ENCODE measurements at regions not wholly inside any gene's neighbourhood (a gene's known extent, or its start where the extent isn't known, plus 50 kb on each side); places are given as distances from the start of the nearest gene placed in this dataset.

DNA sequence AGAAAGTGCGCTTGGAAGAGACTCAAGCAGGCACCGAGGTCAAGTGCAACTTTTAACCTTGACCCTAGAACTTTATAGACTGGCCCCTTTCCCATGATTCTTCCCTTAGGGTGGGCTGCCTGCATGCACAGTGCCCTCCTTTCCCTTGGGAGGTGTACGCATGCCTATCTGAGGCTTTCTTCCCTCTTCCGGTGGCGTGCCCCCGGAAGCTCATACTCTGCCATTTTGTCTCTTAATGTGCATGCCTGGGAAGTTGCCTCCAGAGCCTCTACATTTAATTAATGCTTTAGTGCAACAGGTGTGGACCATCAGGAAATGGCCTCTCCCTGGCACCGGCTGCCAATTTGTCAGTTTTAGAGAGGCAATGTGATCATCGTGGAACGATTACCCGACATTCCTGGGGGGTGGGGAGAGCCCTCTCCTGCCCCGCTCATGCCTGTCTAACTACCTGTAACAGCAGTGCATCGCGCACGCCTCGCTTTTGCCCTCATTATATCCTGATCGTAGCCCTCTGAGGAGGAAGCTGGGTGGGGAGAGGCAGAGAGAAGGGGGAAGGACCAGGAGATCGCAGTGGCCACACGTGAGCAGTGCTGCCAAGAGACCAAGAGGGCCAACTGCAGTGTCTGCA lies 194.8 kb downstream of the TFCP2L1 start:
- H3K9me3 Mint-ChIP-seq = no peaks in the 10 kb centered on the region
- no peak overlapping the region for H3K4me3 Mint-ChIP-seq
- intact Hi-C loops (cut with micrococcal nuclease) = no loop called here
- no peak for DNase-seq
- H3K27me3 Mint-ChIP-seq = no peaks in the 10 kb centered on the region
- no peaks in the 10 kb centered on the region for H3K36me3 Mint-ChIP-seq (ENCODE audit: low read depth)
- no peak overlapping the region for H3K27ac Mint-ChIP-seq
- no peaks in the 10 kb centered on the region for H3K4me1 Mint-ChIP-seq

DNA sequence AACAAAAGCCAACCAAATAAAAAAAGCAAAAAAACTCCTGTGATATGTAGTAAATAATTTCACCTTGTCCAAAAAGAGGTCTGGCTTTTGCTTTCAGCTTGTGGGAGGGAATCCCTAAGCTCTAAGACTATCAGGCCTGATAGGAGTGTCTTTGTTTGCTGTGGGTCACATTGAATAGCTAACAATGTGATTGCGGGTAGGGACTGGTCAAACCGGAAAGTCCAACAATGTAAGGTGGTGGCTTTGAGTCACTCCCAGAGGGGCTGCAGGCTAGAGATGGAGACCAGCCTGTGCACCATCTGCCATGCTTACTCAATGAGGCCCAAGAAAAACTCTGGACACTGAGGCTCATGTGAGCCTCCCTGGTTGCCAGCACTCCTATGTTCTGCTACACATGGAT lies 192.9 kb downstream of the TFCP2L1 start:
- Mint-ChIP-seq H3K4me1 (no peaks in the 10 kb centered on the region), H3K4me3 (no peak overlapping the region), H3K9me3 (no peaks in the 10 kb centered on the region), H3K27me3 (no peaks in the 10 kb centered on the region), H3K36me3 (ENCODE audit: low read depth) (no peaks in the 10 kb centered on the region), H3K27ac (no peak overlapping the region)
- DNase-seq = no peak
- intact Hi-C loops (cut with micrococcal nuclease) = no loop called here

DNA sequence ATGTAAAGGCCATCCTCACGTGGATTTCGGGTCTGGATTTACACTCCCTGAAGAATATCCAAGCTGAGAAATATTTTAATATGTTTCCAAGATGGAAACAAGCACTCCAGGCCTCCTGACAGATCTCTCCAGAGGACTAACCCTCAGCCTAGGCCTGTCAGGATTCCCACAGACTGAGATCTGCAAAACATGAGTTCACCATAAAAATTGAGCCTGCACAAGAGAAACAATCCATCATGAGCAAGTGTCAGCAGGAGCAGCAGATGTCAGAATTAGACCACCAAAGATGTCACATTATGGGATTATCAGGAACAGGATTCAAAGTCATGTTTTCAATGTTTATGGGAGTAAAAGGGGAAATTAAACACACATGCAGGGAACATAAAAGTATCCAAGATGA lies 191.3 kb downstream of the TFCP2L1 start:
- Mint-ChIP-seq H3K36me3 (ENCODE audit: low read depth) (no peaks in the 10 kb centered on the region), H3K4me1 (no peaks in the 10 kb centered on the region), H3K27me3 (no peaks in the 10 kb centered on the region), H3K4me3 (no peak overlapping the region), H3K27ac (no peak overlapping the region), H3K9me3 (no peaks in the 10 kb centered on the region)
- intact Hi-C loops (cut with micrococcal nuclease) = no loop called here
- no peak for DNase-seq

- no peaks in the 10 kb centered on the region for H3K9me3 Mint-ChIP-seq
- no peak overlapping the region for H3K27ac Mint-ChIP-seq
- no peaks in the 10 kb centered on the region for H3K4me1 Mint-ChIP-seq
- intact Hi-C loops (cut with micrococcal nuclease) = no loop called here
- no peak overlapping the region for H3K4me3 Mint-ChIP-seq
- no peaks in the 10 kb centered on the region for H3K36me3 Mint-ChIP-seq (ENCODE audit: low read depth)
- no peak for DNase-seq
- H3K27me3 Mint-ChIP-seq = no peaks in the 10 kb centered on the region
Measured at GRCh38 chr2:121094101-121094500, 190.9 kb downstream of the TFCP2L1 start.

- H3K4me1 Mint-ChIP-seq = no peaks in the 10 kb centered on the region
- intact Hi-C loops (cut with micrococcal nuclease) = no loop called here
- no peaks in the 10 kb centered on the region for H3K27me3 Mint-ChIP-seq
- H3K9me3 Mint-ChIP-seq = no peaks in the 10 kb centered on the region
- H3K27ac Mint-ChIP-seq = no peak overlapping the region
- H3K4me3 Mint-ChIP-seq = no peak overlapping the region
- DNase-seq = no peak
- no peaks in the 10 kb centered on the region for H3K36me3 Mint-ChIP-seq (ENCODE audit: low read depth)
Measured at GRCh38 chr2:121094845-121095244, 190.2 kb downstream of the TFCP2L1 start.

- DNase-seq = no peak
- no peak overlapping the region for H3K4me3 Mint-ChIP-seq
- no peaks in the 10 kb centered on the region for H3K4me1 Mint-ChIP-seq
- no peaks in the 10 kb centered on the region for H3K36me3 Mint-ChIP-seq (ENCODE audit: low read depth)
- H3K27me3 Mint-ChIP-seq = no peaks in the 10 kb centered on the region
- intact Hi-C loops (cut with micrococcal nuclease) = no loop called here
- H3K9me3 Mint-ChIP-seq = no peaks in the 10 kb centered on the region
- no peak overlapping the region for H3K27ac Mint-ChIP-seq
Measured at GRCh38 chr2:121095257-121096080, 189.5 kb downstream of the TFCP2L1 start.

GRCh38 chr2:121096611-121097010 lies 188.4 kb downstream of the TFCP2L1 start:
- H3K27me3 Mint-ChIP-seq = no peaks in the 10 kb centered on the region
- no peak overlapping the region for H3K4me3 Mint-ChIP-seq
- DNase-seq = no peak
- H3K9me3 Mint-ChIP-seq = no peaks in the 10 kb centered on the region
- no peak overlapping the region for H3K27ac Mint-ChIP-seq
- intact Hi-C loops (cut with micrococcal nuclease) = no loop called here
- H3K4me1 Mint-ChIP-seq = no peaks in the 10 kb centered on the region
- H3K36me3 Mint-ChIP-seq (ENCODE audit: low read depth) = no peaks in the 10 kb centered on the region

DNA sequence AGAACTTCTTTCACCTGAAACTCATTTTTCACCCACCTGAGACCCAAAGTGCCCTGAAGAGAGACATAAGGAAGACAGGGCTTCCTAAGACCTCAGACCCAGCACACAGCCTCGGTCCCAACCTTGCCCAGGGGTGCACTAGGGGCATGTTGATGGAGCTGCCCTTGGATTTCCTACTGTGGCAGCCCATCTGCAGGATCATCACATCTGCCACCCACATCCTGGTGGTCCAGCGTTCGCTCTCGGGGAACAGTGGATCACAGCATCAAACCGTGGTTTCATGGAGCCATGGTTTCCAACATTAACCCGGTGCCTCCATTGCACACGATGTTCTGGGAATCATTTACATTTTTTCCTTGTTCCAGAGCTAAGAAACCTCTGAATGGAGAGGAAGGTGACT lies 186.4 kb downstream of the TFCP2L1 start:
- Mint-ChIP-seq H3K4me1 (no peaks in the 10 kb centered on the region), H3K36me3 (ENCODE audit: low read depth) (no peaks in the 10 kb centered on the region), H3K9me3 (no peaks in the 10 kb centered on the region), H3K4me3 (no peak overlapping the region), H3K27me3 (no peaks in the 10 kb centered on the region), H3K27ac (no peak overlapping the region)
- intact Hi-C loops (cut with micrococcal nuclease) = no loop called here
- no peak for DNase-seq

- H3K36me3 Mint-ChIP-seq (ENCODE audit: low read depth) = no peaks in the 10 kb centered on the region
- no peak overlapping the region for H3K27ac Mint-ChIP-seq
- H3K4me1 Mint-ChIP-seq = no peaks in the 10 kb centered on the region
- intact Hi-C loops (cut with micrococcal nuclease) = no loop called here
- no peak for DNase-seq
- no peaks in the 10 kb centered on the region for H3K9me3 Mint-ChIP-seq
- H3K27me3 Mint-ChIP-seq = no peaks in the 10 kb centered on the region
- H3K4me3 Mint-ChIP-seq = no peak overlapping the region
Measured at GRCh38 chr2:121099329-121100290, 185.4 kb downstream of the TFCP2L1 start.

DNA sequence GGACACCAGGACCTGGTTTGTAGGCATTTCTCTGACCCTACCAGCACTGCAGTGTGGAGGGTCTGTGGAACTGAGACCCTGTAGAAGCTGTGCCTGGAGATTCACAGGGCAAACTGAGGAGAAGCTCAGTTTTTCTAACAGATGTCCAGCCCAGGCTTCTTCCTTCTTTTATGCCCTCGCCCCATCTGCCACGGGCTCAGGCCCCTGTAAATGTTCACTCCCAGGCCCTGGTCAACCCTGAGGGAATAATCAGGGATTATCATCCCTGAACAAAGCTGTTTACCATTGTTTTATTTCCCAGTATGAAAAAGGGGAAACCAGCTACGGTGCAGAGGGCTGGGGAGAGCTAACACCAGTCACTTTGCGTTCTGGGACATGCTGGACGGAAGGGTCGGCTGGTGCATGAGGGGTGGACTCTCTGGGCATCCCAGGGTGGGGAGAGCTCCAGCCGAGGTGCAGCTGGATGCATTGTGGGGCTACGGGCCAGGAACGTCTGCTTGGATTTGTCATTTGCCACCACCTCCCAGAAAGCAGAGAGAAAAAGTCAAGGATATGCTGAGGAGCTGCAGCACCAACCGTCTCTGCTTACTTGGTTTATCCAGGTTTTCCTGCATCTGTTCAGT lies 183.8 kb downstream of the TFCP2L1 start:
- DNase-seq = no peak
- no peaks in the 10 kb centered on the region for H3K4me1 Mint-ChIP-seq
- H3K27ac Mint-ChIP-seq = no peak overlapping the region
- no peaks in the 10 kb centered on the region for H3K36me3 Mint-ChIP-seq (ENCODE audit: low read depth)
- intact Hi-C loops (cut with micrococcal nuclease) = no loop called here
- no peak overlapping the region for H3K4me3 Mint-ChIP-seq
- no peaks in the 10 kb centered on the region for H3K9me3 Mint-ChIP-seq
- no peaks in the 10 kb centered on the region for H3K27me3 Mint-ChIP-seq

- Mint-ChIP-seq H3K9me3 (no peaks in the 10 kb centered on the region), H3K4me1 (no peaks in the 10 kb centered on the region), H3K27ac (no peak overlapping the region), H3K27me3 (no peaks in the 10 kb centered on the region), H3K4me3 (no peak overlapping the region), H3K36me3 (ENCODE audit: low read depth) (no peaks in the 10 kb centered on the region)
- no peak for DNase-seq
- intact Hi-C loops (cut with micrococcal nuclease) = no loop called here
Measured at GRCh38 chr2:121102941-121103340, 182.1 kb downstream of the TFCP2L1 start.

DNA sequence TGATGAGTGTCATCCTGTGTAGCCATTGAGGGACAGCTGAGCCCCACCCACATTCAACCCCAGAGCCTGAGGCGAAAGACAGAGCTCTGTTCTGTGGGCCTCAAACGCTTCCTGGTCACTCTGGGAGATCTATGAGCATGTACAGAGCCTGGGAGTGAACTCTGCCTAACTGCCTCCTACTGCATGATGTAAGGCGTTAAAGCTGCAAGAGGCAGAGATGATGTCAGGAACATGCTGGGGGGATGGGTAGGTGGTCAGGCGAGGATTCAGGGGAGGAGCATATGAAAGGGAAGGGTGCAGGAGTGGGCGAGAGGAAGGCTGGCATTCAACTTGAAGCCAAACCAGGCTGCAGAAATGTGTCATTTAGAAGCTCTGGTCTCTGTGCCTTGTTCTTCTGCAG lies 181.0 kb downstream of the TFCP2L1 start:
- Mint-ChIP-seq H3K4me3 (no peak overlapping the region), H3K36me3 (ENCODE audit: low read depth) (no peaks in the 10 kb centered on the region), H3K4me1 (no peaks in the 10 kb centered on the region)

DNA sequence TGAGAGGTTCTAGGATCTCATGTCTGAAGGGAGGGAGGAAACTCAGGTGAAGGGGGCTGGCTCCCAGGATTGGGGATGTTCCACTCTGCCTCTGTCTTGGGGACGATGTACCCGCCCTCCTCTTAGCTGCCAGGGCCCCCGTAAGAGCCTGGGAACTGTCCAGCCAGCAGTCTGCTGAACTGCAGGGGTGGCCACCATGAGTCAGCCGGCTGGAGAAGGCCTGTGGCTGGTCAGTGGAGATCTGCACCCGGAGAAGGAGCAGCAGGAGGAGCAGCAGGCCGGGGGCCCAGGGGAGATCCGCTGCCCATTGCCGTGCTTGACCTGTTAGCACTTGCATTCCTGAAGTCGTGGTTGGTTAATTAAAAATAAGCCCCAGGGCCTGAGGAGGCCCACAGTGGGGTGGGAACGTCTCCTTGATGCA lies 180.3 kb downstream of the TFCP2L1 start:
- Mint-ChIP-seq H3K36me3 (ENCODE audit: low read depth) (no peaks in the 10 kb centered on the region), H3K27me3 (no peaks in the 10 kb centered on the region), H3K4me3 (no peak overlapping the region), H3K4me1 (no peaks in the 10 kb centered on the region), H3K9me3 (no peaks in the 10 kb centered on the region), H3K27ac (no peak overlapping the region)
- no peak for DNase-seq
- intact Hi-C loops (cut with micrococcal nuclease) = no loop called here

More for the DNA sequence above, 181.0 kb downstream of the TFCP2L1 start:
- Mint-ChIP-seq H3K27ac (no peak overlapping the region), H3K9me3 (no peaks in the 10 kb centered on the region), H3K27me3 (no peaks in the 10 kb centered on the region)
- no peak for DNase-seq
- intact Hi-C loops (cut with micrococcal nuclease) = no loop called here

Measured in activated CD4-positive, alpha-beta T cell treated with anti-CD3 and anti-CD28 coated beads, Interleukin-2, amount 10 ng/mL, durations not matched to agents 24 days and 14 days (primary cell).